HG03280 (cell line): ENCODE measurements at regions not wholly inside any gene's neighbourhood (a gene's known extent, or its start where the extent isn't known, plus 50 kb on each side); places are given as distances from the start of the nearest gene placed in this dataset.

Experiments
- ATAC-seq: cut with Tn5 transposase; IDR thresholded peaks from one replicate; pipeline ENCODE4 v1.9.1; 2021; ENCODE audit warnings: mild to moderate bottlenecking, moderate library complexity; ENCODE audit not compliant: unreplicated experiment

DNA sequence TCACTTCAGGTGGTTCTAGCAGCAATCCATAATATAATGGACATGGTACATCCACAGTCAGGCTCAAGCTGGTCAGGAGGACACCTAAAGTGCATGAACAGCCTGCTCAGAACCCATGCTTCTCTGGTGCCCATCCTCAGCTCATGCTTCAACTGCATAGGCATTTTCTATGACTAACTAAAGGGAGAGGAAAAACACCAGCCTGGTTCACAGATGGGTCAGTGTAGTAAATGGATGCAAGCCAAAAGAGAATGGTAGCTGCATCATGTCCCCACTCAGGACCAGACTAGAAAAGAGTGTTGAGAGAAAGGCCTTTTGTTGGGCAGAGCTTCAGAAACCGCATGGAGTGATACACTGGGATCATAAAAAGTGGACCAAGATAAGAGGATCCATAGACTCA is 556.6 kb downstream of the TLE1 start:
- ATAC-seq, result no peak

- ATAC-seq, result no peak
Measured at GRCh38 chr9:81132318-81132717, 557.0 kb downstream of the TLE1 start.

GRCh38 chr9:81128701-81129100 is 560.6 kb downstream of the TLE1 start:
- ATAC-seq, result no peak

DNA sequence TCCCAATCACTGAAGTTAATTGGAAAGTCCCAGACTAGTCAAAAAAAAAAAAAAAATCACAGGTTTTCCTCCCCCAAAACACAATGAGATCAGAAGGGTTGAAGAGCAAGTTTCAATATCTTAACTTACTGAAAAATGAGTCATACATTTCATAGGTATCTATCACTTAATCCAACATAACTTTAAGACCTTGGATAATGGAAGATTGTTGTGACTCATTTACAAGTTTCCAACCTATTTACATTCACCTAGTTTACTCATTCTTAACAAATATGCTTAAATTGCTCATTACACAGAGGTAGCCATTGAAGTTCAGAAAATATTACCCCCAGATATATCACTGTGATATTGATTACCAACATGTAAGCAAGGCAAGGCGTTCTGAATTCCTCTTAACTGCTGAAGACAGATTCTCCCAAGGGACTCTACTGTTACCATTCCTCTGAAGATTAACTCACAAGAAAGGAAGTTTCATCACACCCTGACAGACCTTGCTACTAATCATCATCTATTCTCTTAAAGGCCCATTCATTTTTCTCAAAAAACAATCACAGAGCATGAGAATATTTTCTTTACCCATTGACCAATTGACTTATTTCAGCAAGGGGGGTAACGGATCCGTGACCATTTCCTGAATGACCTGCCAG is 563.8 kb downstream of the TLE1 start:
- no peak for ATAC-seq

GRCh38 chr9:81123526-81123925 is 565.8 kb downstream of the TLE1 start:
- ATAC-seq, result no peak

- ATAC-seq, result no peak
Measured at GRCh38 chr9:81122749-81123148, 566.6 kb downstream of the TLE1 start.

GRCh38 chr9:81119591-81119990 is 569.8 kb downstream of the TLE1 start:
- no peak for ATAC-seq

- ATAC-seq, result no peak
Measured at GRCh38 chr9:81118416-81118815, 570.9 kb downstream of the TLE1 start.

DNA sequence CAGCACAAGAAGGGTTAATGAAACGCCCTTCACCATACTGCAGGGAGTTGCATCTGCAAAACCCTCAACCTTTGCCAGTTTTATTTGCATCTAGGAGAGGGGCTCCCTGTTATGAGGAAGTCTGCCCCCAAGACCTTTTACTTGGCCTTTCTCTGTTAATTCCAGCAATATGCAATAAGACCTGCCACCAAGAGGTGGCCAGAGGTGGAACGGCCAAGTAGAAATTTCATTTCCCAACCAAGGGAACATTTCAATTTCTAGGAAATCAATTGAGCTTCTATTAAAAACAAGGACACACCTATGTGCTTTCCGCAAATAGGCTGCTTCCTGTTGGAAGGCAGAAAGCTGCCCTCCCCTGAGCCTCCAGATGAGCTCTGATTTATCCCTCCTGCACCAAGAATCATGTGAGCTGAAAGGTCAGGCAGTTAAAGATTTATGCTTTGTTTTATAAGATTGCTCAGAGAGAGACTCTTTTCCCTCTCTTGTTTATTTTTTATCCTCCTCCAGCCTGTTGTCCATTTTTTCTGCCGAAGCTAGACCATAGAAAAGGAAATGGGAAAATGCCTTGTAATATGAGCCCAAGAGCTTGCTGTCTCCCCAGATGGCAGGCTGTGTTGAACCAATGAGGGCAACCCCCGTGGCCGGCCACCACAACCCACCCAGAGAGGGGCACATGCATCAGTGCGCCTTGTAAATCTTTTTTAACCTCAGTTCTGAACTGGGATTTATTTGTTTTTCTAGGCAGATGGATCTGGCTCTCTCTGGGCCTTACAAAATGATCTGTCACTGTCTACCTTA is 572.8 kb downstream of the TLE1 start:
- ATAC-seq, result no peak

GRCh38 chr9:81113453-81114124 is 575.8 kb downstream of the TLE1 start:
- no peak for ATAC-seq

- ATAC-seq, result no peak
Measured at GRCh38 chr9:81112627-81113452, 576.5 kb downstream of the TLE1 start.

DNA sequence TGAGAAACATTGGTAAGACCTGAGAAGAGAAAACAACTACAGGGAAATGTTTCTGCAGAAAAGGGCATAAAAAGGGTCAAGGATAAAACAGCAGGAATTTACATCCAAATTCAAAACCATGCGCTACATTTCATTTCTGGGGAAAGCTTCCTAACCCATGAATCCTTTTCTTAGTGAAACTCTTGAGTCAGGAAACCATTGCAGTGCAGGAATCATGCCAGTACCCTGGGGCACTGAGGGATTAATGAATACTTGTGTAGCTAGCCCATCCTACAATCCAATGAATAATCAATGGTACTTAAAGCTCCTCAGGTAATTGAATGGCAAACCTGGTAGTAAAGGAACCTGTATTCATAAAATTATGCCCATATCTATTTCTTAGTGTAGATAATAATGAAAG is 580.5 kb downstream of the TLE1 start:
- no peak for ATAC-seq

DNA sequence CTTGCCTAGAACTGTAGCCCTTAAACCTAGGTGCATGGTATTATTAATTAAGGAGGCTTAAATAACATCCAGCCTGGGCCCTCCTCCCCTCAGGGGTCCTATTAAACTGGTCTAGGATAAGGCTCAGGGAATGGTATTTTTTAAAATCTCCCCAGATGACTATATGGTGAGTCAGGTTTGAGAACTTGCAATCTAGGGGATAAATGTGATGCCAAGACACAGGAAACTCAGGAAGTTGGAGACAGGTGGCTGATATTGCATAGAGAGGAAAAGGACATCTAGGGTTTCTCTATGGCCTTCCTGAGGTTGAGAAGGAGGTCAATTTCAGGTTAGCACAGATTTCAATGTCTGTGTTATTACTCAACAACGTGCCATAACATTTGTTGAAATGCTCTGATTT is 581.0 kb downstream of the TLE1 start:
- ATAC-seq, result no peak

DNA sequence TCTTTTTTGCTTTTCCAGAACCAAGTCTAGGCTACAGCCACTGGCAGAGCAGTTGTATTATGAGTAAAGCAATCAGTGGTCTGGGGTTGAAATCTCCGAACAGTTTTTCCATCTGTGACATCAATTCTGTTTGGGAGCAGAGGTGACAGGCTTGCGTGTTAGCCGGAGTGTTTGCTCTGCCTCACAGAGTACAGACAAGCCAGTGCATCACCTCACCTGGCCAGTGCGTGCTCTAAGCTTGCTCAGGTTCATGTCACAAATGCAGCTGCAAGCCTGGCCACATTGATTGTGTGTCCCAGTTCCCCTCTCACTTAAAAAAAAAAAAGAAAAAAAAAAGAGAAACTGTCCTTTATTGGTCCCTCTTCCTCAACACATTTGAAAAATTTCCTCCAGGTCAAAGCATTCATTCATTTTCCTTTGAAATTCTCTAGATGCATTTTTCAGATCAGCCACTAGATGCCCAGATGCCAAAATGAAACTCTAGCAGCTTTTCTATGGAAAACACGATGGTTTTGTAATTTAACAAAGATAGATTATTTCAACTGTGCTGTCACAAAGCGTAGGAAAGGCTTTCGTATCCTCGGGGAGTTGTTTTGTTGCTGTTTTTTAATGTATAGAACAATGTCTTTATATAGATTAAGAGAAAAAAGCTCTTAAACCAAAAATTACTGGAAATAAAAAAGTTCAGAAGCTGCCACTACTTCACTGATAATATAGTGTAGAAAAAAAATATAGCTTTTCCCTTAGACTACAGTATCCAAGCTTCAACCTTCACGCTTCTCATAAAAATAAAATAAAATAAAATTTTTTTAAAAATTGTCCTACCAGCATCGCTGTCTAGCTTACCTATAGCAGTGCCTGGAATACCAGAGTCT is 585.5 kb downstream of the TLE1 start:
- no peak for ATAC-seq

DNA sequence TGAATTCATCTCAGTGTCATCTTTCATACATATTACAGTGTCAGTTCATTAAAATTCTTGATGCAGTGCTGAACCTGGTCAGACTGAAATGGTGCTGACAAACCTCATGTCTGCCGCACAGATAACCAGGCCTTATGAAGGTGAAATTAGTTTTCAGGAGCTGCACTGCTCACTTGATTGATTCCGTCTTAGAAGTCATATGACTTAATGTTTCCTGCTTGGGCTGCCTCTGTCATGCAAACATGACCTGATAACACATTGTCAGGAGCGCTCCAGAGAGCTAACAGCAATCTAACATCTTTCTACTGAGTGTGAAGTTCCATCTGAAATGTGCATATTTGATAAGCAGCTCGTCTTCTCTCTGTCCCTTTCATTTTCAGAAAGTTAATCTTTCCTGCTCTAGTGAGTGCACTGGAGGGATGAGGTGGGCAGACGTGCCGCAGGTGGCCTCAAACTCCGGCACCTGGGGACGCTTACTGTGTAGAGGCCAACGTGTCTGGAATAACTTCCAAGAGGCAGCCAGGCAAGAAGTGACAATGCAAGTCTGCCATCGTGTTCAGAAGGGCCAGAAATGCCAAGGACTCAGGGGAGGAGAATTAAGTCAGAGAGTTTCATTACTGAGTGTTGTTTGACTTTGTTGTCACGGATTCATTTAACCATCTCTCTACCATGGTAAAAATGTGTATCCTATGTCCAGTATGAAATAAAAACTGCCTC is 592.1 kb downstream of the TLE1 start:
- no peak for ATAC-seq

DNA sequence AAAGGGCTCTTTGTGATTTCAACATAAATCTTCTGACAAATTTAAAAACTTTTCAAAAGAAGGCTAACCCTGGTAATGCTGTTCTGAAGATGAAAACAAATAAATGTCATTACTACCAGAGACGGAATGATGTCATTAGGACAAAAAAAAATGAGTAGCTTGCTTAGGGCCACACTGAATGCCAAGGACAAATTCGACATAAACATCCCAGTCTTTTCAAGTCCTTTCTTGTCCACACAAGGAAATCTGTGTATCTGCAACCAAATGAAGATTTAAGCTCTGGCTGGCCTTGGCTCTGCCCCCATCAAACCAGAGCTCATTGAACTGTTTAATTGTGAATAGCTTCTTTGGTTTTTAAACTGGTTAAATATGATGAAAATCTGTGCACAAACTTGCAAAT is 592.7 kb downstream of the TLE1 start:
- no peak for ATAC-seq

DNA sequence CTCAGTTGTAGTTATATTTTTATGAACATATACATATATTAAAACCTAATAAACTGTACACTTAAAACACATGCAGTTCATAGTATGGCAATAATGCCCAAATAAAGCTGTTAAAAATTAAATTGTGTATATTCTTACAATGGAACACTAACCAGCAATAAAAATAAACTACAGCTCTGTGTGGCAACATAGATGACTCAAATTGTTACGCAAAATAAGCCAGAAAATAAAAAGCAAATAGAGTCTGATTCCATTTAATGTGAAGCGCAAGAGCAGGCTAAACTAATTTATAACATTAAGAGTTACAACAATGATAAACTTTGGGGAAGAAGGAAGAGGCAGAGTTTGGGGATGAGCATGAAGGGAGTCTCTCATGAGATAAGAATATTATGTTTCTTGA is 597.3 kb downstream of the TLE1 start:
- no peak for ATAC-seq

DNA sequence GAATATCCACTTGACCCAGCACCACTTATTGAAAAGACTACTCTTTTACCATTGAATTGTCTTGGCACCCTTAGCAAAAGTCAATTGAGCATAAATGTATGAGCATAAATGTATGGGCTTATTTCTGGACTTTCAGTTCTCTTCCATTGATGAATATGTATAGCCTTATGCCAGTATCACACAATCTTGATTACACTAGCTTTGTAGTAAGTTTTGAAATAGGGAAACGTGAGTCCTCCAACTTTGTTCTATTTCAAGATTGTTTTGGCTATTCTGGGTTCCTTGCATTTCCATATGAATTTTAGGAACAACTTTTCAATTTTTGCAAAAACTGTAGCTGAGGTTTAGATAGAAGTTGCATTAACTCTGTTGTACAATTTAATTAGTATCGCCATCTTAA is 601.0 kb downstream of the TLE1 start:
- no peak for ATAC-seq

DNA sequence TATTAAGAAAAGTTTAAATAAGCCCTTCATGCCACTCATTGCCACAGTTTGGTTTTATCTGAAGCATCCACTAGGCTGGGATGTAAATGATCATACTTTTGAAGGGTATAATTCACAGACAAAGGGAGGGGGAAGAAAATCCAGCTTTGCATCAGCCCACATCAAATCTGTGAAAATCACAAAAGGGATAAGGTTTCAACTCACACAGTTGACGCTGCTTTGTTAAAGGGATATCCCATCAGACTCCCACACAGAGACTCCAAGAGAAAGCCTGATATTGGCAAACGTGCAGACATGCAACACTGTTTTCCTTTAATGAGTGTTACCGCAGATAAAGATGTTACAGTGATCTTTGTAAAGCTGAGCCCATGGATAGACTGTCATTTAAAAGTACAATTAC is 602.9 kb downstream of the TLE1 start:
- no peak for ATAC-seq
